ENCODE measurements at regions not wholly inside any gene's neighbourhood (a gene's known extent, or its start where the extent isn't known, plus 50 kb on each side); places are given as distances from the start of the nearest gene placed in this dataset.

DNA sequence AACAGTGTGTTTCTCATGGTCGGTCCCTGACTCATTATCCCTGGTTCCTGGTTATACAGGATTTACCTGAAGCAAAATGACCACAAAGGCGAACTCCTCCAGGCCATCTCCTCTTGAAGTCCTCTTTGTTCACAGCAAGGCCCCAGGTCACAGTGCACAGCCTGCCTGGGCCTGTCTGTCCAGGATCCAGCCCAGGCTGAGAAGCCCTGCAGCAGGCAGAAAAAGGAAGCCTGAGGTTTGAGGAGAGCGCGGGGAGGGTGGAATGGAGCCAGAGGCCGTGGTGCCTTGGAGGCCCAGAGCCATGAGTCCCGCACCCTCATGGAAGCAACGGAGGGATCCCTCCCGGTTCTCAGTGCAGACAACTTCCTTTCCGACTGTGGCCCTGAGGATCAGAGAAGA lies 136.8 kb upstream of the IRF2BP2 start:
- no peak for DNase-seq

- DNase-seq = no peak
Observed at GRCh38 chr1:234745844-234746797, 136.1 kb upstream of the IRF2BP2 start.

DNA sequence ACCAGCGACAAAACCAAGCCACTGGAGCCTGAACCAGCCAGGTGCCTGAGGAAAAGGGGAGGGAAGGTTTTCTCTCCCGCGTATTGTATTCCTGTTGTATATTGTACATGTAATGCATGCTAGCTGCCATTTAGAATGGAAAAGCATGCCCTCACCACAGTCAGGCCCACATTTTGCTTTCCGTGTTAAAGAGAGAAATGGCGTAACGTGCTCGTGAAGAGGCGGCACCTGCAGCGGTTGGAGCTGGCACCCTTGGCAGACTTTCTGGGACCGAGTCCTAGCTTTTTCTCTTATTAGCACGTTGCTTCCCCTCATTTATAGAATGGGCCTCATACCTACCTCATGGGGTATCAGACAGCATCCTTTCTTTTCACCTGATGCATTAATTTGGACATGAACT lies 135.3 kb upstream of the IRF2BP2 start:
- no peak for DNase-seq

DNA sequence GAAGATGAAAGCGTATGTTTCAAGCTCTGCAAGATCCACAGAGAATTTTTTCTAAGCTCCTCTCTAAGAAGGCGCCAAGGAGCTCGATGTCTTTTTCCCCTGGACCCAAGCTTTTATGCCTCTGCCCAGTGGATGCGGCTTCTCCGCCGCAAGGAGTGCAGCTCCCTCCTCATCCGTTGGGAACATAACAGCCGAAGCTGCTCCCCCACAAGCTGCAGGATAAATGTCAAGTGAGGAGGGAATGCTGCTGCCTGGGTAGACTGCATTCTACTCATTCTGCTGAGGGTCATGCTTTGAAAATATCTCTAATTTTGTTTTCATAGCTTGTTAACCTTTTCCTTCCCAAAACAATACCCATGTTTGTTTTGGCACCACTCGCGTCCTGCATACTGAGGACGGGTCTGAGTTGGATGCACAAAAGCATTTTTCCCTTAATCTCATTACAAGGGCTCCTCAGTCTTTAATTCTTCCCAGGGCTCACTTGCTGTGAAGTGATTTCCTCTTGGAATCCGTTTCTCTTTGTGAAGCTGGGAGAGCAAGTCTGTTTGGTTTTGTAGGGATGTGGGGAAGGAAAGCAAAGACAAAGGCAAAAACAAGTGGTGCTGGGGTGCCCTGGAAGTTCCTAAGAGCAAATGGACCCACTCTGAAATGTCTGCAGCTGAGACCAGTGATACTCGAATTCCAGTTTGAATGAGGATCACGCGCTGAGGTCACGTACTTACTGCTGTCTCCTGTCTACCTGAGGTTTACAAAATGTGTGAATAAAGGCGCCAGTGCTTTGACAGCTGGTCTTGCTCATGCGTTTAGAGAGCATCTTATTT lies 134.0 kb upstream of the IRF2BP2 start:
- DNase-seq = no peak

- DNase-seq = no peak
Observed at GRCh38 chr1:234742622-234743021, 132.6 kb upstream of the IRF2BP2 start.

DNA sequence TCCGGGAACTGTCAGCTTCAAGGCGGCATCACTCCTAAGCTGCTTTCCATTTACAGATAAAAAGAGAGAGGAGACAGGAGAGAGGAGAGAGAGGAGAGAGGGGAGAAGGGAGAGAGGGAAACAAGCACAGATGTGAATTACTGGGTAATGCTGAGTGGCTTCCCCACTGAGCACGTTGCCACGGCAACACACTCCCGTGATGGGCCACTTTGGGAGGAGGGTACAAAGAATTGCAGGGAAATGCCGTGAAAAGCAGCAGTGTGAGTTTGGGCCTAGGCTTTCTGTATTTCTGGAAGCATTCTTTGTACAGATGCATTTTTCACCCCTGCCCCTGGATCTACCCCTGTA lies 128.0 kb upstream of the IRF2BP2 start:
- no peak for DNase-seq

DNA sequence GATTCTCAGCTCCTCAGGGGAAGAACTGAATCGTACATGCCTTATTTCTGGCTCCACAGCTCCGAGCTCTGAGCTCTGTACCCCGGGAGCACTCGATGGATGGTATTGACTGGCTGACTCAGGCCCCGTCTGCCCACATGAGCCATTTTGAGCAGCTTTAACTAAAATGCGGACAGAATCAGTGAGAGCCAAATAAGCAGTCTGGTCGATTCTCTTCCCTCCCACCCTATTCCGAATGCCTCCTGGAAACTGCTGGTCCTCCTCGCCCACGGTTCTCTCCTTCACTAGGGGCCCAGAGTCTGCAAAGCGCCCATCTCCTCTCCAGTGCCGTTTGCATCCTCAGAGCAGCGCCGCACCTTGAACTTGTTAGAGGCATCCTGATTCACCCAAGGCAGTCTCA lies 125.9 kb upstream of the IRF2BP2 start:
- no peak for DNase-seq

- no peak for DNase-seq
Observed at GRCh38 chr1:234735476-234735875, 125.5 kb upstream of the IRF2BP2 start.

DNA sequence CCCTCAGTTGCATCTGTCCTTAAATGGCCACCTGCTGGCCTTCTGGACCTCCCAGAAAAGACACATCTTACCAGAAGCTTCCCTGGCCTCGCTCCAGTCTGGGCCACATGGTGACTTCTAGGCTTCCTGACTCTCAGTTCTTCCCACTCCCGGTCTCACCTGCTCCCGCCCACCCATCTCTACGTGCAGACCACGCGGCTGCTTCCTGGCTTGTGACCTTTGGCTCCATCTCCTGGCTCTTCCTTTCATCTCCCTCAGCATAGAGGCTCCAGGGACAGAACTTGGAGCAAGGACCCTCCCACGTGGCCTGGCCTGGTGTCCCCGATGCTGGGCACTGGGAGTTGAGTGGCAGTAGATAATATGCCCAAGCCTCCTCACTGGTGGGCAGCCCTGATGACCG lies 124.9 kb upstream of the IRF2BP2 start:
- no peak for DNase-seq

DNA sequence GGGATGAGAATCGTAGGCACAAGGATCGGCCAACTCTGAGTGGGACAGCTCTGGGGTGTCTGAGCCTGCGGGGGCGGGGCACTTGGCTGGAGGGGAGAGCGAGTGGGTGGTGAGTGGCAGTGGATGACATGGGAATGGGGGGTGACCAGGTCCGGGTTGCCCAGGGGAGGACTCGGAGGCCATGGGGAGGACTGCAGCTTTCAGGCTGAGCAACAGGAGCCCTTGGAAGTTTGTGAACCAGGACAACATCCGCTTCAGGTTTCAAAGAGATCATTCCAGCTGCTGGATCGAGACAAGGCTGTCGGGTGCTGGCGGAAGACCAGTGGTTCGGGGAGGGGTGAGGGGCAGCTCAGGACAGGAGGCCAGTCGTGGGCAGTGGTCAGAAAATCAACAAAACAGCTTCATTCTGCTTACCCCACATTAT lies 124.4 kb upstream of the IRF2BP2 start:
- DNase-seq = no peak

DNA sequence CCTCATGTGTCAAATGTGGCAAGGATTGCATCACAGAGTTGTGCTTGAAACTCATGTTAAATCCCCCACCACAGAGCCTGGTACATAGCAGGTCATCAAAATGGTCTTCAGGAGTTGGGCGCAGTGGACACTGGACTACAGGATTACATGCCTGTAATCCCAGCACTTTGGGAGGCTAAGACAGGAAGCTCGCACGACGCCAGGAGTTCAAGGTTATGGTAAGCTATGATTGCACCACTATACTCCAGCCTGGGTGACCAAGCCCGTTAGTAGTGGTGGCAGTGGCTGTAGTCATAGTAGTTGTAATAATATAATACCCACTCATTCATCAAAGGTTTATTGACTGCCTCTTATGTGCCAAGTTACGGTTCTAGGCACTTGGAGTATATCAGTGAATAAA lies 123.4 kb upstream of the IRF2BP2 start:
- no peak for DNase-seq

DNA sequence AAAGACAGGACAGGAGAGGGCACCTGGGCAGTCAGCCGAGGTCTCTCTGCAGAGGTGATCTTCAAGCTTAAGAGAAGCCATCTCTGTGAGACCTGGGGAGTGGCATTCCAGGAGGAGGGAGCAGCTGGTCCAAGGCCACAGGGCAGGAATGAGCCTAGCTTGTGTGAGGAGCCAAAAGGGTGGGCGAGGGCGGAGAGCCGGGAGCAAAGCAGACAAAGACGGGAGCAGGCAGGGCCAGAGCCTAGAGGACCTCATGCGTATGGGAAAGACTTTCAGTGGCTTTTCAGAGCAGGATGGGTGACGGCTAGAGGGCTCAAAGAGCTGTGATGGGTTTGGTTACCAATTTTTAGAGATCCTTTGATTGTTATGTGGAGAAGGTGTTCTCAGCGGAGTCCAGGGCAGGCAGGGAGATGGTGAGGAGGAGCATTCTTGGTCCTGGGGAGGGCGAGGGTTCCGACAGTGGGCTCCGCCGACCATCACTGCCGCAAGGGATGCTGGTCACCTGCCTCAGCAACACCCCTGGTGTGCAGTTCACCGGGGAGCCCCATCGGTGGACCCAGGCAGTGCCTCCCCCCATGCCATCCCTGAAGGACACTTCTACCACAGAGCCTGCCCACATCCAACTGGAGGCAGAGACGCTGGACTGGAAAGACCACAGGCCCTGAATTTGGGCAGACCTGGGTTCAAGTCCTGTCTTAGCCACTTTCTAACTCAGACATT lies 122.9 kb upstream of the IRF2BP2 start:
- DNase-seq = no peak

DNA sequence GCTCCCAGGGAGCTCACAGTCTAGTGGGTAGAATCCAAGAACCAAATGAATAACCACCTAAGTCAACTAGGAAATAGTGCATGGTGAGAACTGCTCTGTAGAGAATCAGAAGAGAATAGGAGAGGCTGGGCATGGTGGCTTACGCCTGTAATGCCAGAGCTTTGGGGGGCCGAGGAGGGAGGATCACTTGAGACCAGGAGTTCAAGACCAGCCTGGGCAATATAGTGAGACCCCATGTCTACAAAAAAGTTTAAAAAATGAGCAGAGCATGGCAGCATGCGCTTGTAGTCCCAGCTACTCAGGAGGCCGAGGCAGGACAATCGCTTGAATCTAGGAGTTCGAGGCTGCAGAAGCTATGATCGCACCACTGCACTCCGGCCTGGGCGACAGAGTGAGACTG lies 122.3 kb upstream of the IRF2BP2 start:
- DNase-seq = no peak

- DNase-seq = peak; percentile 15
Observed at GRCh38 chr1:234731569-234732085, 121.6 kb upstream of the IRF2BP2 start.

GRCh38 chr1:234730770-234731568 lies 121.0 kb upstream of the IRF2BP2 start:
- peak; percentile 44 for DNase-seq

DNA sequence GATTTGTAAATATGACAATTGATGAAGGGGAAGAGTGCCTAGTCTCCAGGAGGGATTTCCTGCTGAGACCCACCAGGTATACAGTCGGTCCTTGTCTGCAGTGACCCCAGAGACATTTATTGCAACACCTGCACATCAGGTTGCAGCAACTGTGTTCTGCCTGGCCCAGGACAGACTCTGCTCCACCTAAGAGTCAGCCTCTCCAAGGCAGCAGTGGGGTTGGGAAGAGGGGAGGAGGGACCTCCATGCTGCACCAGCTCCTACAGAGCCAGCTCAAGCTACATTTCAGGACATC lies 120.4 kb upstream of the IRF2BP2 start:
- DNase-seq = no peak

- DNase-seq = no peak
Observed at GRCh38 chr1:234729561-234730474, 119.8 kb upstream of the IRF2BP2 start.

DNA sequence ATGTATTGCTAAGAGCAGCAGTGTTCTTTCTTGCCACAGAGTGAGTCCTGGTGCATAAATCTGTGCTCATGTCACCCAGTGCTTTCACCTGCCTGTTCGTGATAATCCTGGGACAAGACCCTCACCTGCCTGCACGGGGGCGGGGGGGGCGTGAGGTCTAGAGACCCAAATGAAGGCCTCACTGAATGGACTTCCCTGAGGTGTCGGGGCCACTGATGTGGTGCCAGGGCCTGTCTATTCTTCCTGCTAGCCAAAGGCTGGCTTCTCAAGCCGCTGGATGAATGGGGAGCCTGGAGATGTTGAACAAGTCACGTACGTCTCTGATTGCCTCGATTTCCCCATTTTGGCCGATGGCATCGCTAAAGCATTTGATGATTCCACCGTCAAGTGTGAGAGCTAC lies 118.8 kb upstream of the IRF2BP2 start:
- DNase-seq = no peak

GRCh38 chr1:234727018-234727940 lies 117.3 kb upstream of the IRF2BP2 start:
- DNase-seq = no peak

DNA sequence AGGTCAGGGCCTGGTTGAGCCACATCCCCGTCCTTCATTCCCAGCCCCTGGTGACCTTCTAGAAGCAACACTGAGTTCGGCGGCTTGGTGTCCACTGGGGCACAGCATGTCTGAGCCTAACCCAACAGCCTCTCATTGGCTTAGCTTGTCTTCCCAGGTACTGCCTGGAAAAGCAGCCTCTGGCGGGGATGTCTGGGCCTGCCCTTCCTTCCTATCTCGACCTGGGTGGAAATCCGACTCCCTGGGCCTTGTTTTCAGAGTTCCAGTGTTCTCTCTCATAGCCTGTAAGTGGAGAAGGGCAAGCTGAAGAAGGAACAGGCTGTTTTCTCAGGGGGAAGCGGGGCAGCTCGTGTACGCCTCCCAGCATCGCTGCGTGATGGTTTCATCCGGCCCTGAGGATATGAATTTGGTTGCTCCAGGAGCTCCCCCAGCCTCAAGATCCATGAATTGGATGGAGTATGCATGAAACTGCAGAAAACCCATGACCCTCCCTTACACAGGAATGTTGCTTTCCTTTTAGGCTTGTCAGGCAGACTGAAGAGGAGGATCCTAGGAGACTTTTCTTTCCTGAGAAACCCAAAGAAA lies 116.5 kb upstream of the IRF2BP2 start:
- no peak for DNase-seq
